Activated T-cell treated with anti-CD3 and anti-CD28 coated beads, Interleukin-2, amount 50 U/mL, for 24 hours (primary cell): ENCODE measurements at regions not wholly inside any gene's neighbourhood (a gene's known extent, or its start where the extent isn't known, plus 50 kb on each side); places are given as distances from the start of the nearest gene placed in this dataset.
"Not testable (repeated sequence)": the region's sequence is repeated elsewhere in the genome, so short reads cannot be mapped to it uniquely, and the experiment has no call there.

Experiments used
- DNase-seq: peaks from one replicate; pipeline ENCODE4 v3.0.0-alpha.2; 2020
- H3K27ac Mint-ChIP-seq: 2 replicates; pipeline ENCODE4 v1.8.0; 2020; ENCODE audit warnings: mild to moderate bottlenecking, mixed read lengths
- H3K27me3 Mint-ChIP-seq: 2 replicates; pipeline ENCODE4 v1.8.0; 2020; ENCODE audit warnings: mixed read lengths
- H3K36me3 Mint-ChIP-seq: 2 replicates; pipeline ENCODE4 v1.8.0; 2020; ENCODE audit warnings: low read depth, mixed read lengths
- H3K4me1 Mint-ChIP-seq: 2 replicates; pipeline ENCODE4 v1.8.0; 2020; ENCODE audit warnings: low read depth, mixed read lengths
- H3K4me3 Mint-ChIP-seq: 2 replicates; pipeline ENCODE4 v1.8.0; 2020; ENCODE audit warnings: mild to moderate bottlenecking, moderate library complexity, mixed read lengths
- H3K9me3 Mint-ChIP-seq: 2 replicates; pipeline ENCODE4 v1.8.0; 2020; ENCODE audit warnings: mixed read lengths

- no peak for DNase-seq
- Mint-ChIP-seq H3K27me3 (no peaks in the 10 kb centered on the region), H3K9me3 (no peaks in the 10 kb centered on the region), H3K27ac (no peak overlapping the region), H3K4me3 (no peak overlapping the region), H3K4me1 (peaks cover 4% of the 10 kb centered on the region), H3K36me3 (no peaks in the 10 kb centered on the region)
These were observed 123.2 kb upstream of the MAP1LC3B2 start for GRCh38 chr12:116435984-116436383.

- no peak overlapping the region for H3K4me3 Mint-ChIP-seq
- no peaks in the 10 kb centered on the region for H3K36me3 Mint-ChIP-seq
- peaks cover 4% of the 10 kb centered on the region for H3K4me1 Mint-ChIP-seq
- no peaks in the 10 kb centered on the region for H3K9me3 Mint-ChIP-seq
- no peak for DNase-seq
- no peak overlapping the region for H3K27ac Mint-ChIP-seq
- no peaks in the 10 kb centered on the region for H3K27me3 Mint-ChIP-seq
These were observed 122.5 kb upstream of the MAP1LC3B2 start for GRCh38 chr12:116436561-116437249.

GRCh38 chr12:116441292-116441691, 117.9 kb upstream of the MAP1LC3B2 start:
- DNase-seq, result no peak
- Mint-ChIP-seq H3K9me3 (no peaks in the 10 kb centered on the region), H3K4me1 (peaks cover 9% of the 10 kb centered on the region), H3K27ac (no peak overlapping the region), H3K27me3 (no peaks in the 10 kb centered on the region), H3K4me3 (no peak overlapping the region), H3K36me3 (no peaks in the 10 kb centered on the region)

GRCh38 chr12:116442304-116442703, 116.9 kb upstream of the MAP1LC3B2 start:
- no peaks in the 10 kb centered on the region for H3K27me3 Mint-ChIP-seq
- no peaks in the 10 kb centered on the region for H3K36me3 Mint-ChIP-seq
- no peak overlapping the region for H3K4me3 Mint-ChIP-seq
- DNase-seq, result no peak
- H3K27ac Mint-ChIP-seq, result no peak overlapping the region
- peaks cover 9% of the 10 kb centered on the region for H3K4me1 Mint-ChIP-seq
- H3K9me3 Mint-ChIP-seq, result no peaks in the 10 kb centered on the region

GRCh38 chr12:116442946-116443345, 116.2 kb upstream of the MAP1LC3B2 start:
- H3K4me3 Mint-ChIP-seq, result no peak overlapping the region
- no peaks in the 10 kb centered on the region for H3K27me3 Mint-ChIP-seq
- H3K27ac Mint-ChIP-seq, result no peak overlapping the region
- H3K4me1 Mint-ChIP-seq, result peaks cover 9% of the 10 kb centered on the region
- no peaks in the 10 kb centered on the region for H3K36me3 Mint-ChIP-seq
- no peak for DNase-seq
- H3K9me3 Mint-ChIP-seq, result no peaks in the 10 kb centered on the region

- no peak overlapping the region for H3K4me3 Mint-ChIP-seq
- DNase-seq, result peak; percentile 30
These were observed 115.2 kb upstream of the MAP1LC3B2 start for GRCh38 chr12:116443821-116444589.

GRCh38 chr12:116444590-116444943, 114.6 kb upstream of the MAP1LC3B2 start:
- Mint-ChIP-seq H3K9me3 (no peaks in the 10 kb centered on the region), H3K4me3 (no peak overlapping the region), H3K27me3 (no peaks in the 10 kb centered on the region), H3K4me1 (peaks cover 9% of the 10 kb centered on the region), H3K36me3 (no peaks in the 10 kb centered on the region), H3K27ac (no peak overlapping the region)
- no peak for DNase-seq

More at GRCh38 chr12:116443821-116444589, 115.2 kb upstream of the MAP1LC3B2 start:
- Mint-ChIP-seq H3K36me3 (no peaks in the 10 kb centered on the region), H3K4me1 (peaks cover 9% of the 10 kb centered on the region), H3K27me3 (no peaks in the 10 kb centered on the region), H3K27ac (peak overlapping the region; percentile 37), H3K9me3 (no peaks in the 10 kb centered on the region)

GRCh38 chr12:116448165-116448739, 110.9 kb upstream of the MAP1LC3B2 start:
- Mint-ChIP-seq H3K27ac (no peak overlapping the region), H3K9me3 (no peaks in the 10 kb centered on the region), H3K36me3 (no peaks in the 10 kb centered on the region), H3K27me3 (no peaks in the 10 kb centered on the region), H3K4me1 (peaks cover 9% of the 10 kb centered on the region), H3K4me3 (no peak overlapping the region)
- DNase-seq, result no peak

GRCh38 chr12:116450406-116450910, 108.7 kb upstream of the MAP1LC3B2 start:
- H3K36me3 Mint-ChIP-seq, result no peaks in the 10 kb centered on the region
- H3K4me1 Mint-ChIP-seq, result no peaks in the 10 kb centered on the region
- no peaks in the 10 kb centered on the region for H3K27me3 Mint-ChIP-seq
- no peak overlapping the region for H3K27ac Mint-ChIP-seq
- DNase-seq, result no peak
- H3K4me3 Mint-ChIP-seq, result no peak overlapping the region
- no peaks in the 10 kb centered on the region for H3K9me3 Mint-ChIP-seq

- H3K27ac Mint-ChIP-seq, H3K9me3 Mint-ChIP-seq, H3K36me3 Mint-ChIP-seq, H3K27me3 Mint-ChIP-seq, DNase-seq, H3K4me1 Mint-ChIP-seq, H3K4me3 Mint-ChIP-seq: not testable (repeated sequence)
These were observed 106.2 kb upstream of the MAP1LC3B2 start for GRCh38 chr12:116452975-116453374.

- no peak for DNase-seq
- H3K27me3 Mint-ChIP-seq, result peaks cover 3% of the 10 kb centered on the region
- H3K4me3 Mint-ChIP-seq, result no peak overlapping the region
- no peak overlapping the region for H3K27ac Mint-ChIP-seq
- H3K36me3 Mint-ChIP-seq, result no peaks in the 10 kb centered on the region
- H3K9me3 Mint-ChIP-seq, result no peaks in the 10 kb centered on the region
- no peaks in the 10 kb centered on the region for H3K4me1 Mint-ChIP-seq
These were observed 105.5 kb upstream of the MAP1LC3B2 start for GRCh38 chr12:116453631-116454030.

GRCh38 chr12:116454076-116454475, 105.1 kb upstream of the MAP1LC3B2 start:
- no peak for DNase-seq
- Mint-ChIP-seq H3K4me1 (no peaks in the 10 kb centered on the region), H3K27ac (no peak overlapping the region), H3K36me3 (no peaks in the 10 kb centered on the region), H3K9me3 (no peaks in the 10 kb centered on the region), H3K27me3 (peaks cover 3% of the 10 kb centered on the region), H3K4me3 (no peak overlapping the region)

- Mint-ChIP-seq H3K27ac (no peak overlapping the region), H3K9me3 (no peaks in the 10 kb centered on the region), H3K4me3 (no peak overlapping the region), H3K4me1 (no peaks in the 10 kb centered on the region), H3K27me3 (peaks cover 3% of the 10 kb centered on the region), H3K36me3 (no peaks in the 10 kb centered on the region)
- no peak for DNase-seq
These were observed 104.2 kb upstream of the MAP1LC3B2 start for GRCh38 chr12:116454950-116455447.

GRCh38 chr12:116455540-116456329, 103.4 kb upstream of the MAP1LC3B2 start:
- Mint-ChIP-seq H3K27ac (no peak overlapping the region), H3K4me3 (no peak overlapping the region), H3K9me3 (no peaks in the 10 kb centered on the region), H3K4me1 (no peaks in the 10 kb centered on the region), H3K27me3 (peaks cover 3% of the 10 kb centered on the region), H3K36me3 (no peaks in the 10 kb centered on the region)
- no peak for DNase-seq
